Astrocyte (in vitro differentiated cells and primary cell): ENCODE measurements at regions not wholly inside any gene's neighbourhood (a gene's known extent, or its start where the extent isn't known, plus 50 kb on each side); places are given as distances from the start of the nearest gene placed in this dataset.

Source experiments
- CTCF ChIP-seq: IDR thresholded peaks from 2 replicates; pipeline ENCODE4 v1.5.1; 2011; ENCODE audit warnings: low read depth, mild to moderate bottlenecking, inconsistent platforms, low read length, moderate library complexity; ENCODE audit not compliant: insufficient read depth
- EZH2 ChIP-seq: IDR thresholded peaks from 2 replicates; pipeline ENCODE4 v1.6.1; 2012; ENCODE audit warnings: mild to moderate bottlenecking, low read length, inconsistent platforms; ENCODE audit not compliant: insufficient read depth

DNA sequence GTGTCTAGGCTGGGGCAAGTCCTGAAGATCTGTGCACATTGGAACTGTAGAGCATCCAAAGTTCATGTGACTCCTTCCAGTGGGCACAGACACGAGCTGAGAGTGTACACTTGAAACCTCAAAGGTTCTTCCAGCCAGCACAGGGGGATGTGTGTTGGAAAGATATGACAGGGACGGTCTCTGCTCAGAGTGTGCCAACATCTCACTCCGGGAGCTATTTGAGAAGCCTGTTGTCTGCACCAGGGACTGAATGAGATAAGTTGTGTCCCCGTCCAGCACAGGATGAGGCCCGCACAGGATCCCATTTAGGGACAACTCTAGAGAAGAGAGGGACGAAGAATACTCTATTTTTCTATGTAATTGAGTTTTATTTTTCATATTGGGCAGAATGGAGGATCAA is 136.3 kb downstream of the SNAPC1 start:
- no peak for TF ChIP-seq CTCF
- TF ChIP-seq EZH2, result no peak
